ENCODE measurements at regions not wholly inside any gene's neighbourhood (a gene's known extent, or its start where the extent isn't known, plus 50 kb on each side); places are given as distances from the start of the nearest gene placed in this dataset.

DNA sequence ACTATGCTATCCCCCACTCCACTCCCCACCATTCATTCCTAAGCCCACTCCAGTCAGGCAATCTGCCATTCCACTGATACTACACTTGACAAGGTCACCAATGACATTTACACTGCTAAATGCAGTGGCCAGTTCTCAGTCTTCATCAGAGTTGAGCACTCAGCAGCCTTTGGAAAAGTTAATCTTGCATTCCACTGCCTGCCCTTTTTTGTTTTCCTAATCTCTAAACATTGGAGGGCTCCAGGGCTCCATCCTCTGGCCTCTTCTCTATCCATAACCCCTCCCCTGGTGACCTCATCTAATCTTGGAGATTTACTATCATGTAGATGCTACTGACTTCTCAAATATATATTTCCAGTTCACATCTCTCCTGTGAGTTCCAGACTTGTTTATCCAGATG lies 70.9 kb upstream of the S1PR1 start:
- DNase-seq, result no peak
- CTCF ChIA-PET, result interaction anchor here (1.3 kb wide), 1 partner anchor 15 kb away, joined by 3 read pairs; no protein-coding TSS in a partner anchor
- ATAC-seq, result no peak
- Mint-ChIP-seq H3K9me3 (ENCODE audit: low read depth) (no peaks in the 10 kb centered on the region), H3K27me3 (no peaks in the 10 kb centered on the region), H3K27ac (no peak overlapping the region), H3K36me3 (peaks cover 10% of the 10 kb centered on the region), H3K4me1 (peaks cover 23% of the 10 kb centered on the region), H3K4me3 (no peak overlapping the region)

DNA sequence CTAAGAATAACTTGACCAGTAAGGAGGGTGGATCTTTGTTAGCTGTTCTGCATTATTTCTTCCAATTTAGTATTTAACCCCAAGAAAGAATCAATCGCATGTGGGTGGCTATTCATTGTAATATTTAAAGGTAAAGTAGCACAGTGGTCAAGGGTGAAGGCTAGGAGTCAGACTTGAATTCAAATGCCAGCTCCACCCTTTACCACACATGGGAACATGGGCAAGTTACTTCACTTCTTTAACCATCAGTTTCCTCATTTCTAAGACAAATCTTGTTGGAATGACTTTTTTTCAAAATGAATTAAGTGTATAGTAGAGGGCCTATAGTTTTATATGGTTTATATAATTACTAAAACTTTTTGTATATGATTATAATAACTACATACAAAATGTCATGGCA lies 71.3 kb upstream of the S1PR1 start:
- Mint-ChIP-seq H3K9me3 (ENCODE audit: low read depth) (no peaks in the 10 kb centered on the region), H3K27me3 (no peaks in the 10 kb centered on the region), H3K27ac (no peak overlapping the region), H3K4me3 (no peak overlapping the region), H3K4me1 (peaks cover 23% of the 10 kb centered on the region), H3K36me3 (peaks cover 10% of the 10 kb centered on the region)
- no peak for ATAC-seq
- no peak for DNase-seq
- CTCF ChIA-PET, result interaction anchor here (1.3 kb wide), 1 partner anchor 14 kb away, joined by 3 read pairs; no protein-coding TSS in a partner anchor

DNA sequence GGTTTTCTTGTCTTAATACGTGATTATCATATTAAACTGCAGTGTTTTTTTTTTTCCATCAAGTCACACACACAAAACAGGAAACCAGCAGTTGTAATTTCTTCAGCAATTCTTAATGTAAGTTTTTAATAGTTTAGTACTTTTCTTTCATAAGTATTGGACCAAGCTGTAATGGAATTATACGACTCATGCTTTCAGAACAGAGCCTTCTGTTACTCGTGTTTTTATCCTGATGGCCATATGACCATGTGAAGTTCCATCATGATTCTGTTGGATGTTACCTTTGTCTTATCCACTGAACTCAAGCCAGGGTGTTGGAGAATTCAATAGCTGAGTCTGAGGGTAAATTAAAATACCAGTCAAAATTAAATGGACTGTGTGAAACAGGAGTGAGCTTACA lies 72.0 kb upstream of the S1PR1 start:
- no peak for DNase-seq
- no peak for ATAC-seq
- no peaks in the 10 kb centered on the region for H3K27me3 Mint-ChIP-seq
- no peaks in the 10 kb centered on the region for H3K9me3 Mint-ChIP-seq (ENCODE audit: low read depth)
- H3K36me3 Mint-ChIP-seq, result peaks cover 10% of the 10 kb centered on the region
- H3K27ac Mint-ChIP-seq, result no peak overlapping the region
- peaks cover 23% of the 10 kb centered on the region for H3K4me1 Mint-ChIP-seq
- no peak overlapping the region for H3K4me3 Mint-ChIP-seq
- CTCF ChIA-PET, result interaction anchor here (1.0 to 1.3 kb wide), 2 partner anchors 13 to 40 kb away, joined by 3 read pairs; no protein-coding TSS in a partner anchor

DNA sequence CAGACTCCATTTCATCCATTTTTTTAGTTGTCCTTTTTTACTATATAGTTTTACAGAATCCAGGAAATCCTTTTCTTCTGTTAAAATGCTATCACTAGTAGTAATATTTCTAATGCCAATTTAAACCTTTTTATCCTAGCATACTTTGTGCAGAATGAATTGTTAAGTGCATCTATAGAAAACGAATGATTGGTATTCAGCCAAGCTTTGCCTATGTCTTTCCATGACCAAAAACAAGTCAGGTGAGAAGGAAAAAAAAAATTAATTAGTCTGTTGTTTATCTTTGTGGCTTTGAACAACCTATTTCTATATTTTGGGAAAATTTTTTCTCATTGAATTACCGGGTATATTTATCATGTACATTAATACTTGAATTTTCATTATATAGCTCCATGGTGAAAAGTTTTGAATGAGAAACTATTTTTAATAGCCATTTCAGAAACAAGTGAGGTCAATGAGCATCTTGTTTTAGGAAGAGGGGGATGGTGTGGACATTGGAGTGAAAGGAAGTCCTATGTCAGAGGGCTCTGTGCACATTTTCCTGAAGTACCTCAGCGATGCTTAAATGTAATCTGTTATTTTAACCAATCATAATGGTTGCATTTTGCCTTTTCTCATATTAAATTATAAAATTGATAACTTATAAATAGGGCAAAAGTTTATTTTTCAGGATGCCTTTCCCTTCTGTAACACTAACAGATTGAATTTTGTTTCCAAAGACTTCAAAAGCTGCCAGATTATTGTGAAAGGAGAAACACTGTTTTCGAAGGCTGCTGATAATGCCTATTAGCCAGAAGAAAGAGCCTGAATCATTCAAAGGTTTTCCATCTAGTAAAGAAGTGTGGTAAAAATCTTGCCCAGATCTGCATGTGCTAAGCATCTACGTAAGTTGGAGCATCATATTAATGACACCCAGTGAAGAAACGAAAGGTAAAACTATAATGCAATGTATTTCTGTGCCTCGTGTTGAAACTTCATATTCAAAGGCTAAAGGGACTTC lies 73.8 kb upstream of the S1PR1 start:
- peaks cover 21% of the 10 kb centered on the region for H3K4me1 Mint-ChIP-seq
- no peak overlapping the region for H3K27ac Mint-ChIP-seq
- no peak for DNase-seq
- peaks cover 10% of the 10 kb centered on the region for H3K36me3 Mint-ChIP-seq
- peaks cover 2% of the 10 kb centered on the region for H3K9me3 Mint-ChIP-seq (ENCODE audit: low read depth)
- no peak for ATAC-seq
- H3K27me3 Mint-ChIP-seq, result no peaks in the 10 kb centered on the region
- CTCF ChIA-PET, result interaction anchor here (1.0 kb wide), 1 partner anchor 15 kb away, joined by 4 read pairs; no protein-coding TSS in a partner anchor
- no peak overlapping the region for H3K4me3 Mint-ChIP-seq

DNA sequence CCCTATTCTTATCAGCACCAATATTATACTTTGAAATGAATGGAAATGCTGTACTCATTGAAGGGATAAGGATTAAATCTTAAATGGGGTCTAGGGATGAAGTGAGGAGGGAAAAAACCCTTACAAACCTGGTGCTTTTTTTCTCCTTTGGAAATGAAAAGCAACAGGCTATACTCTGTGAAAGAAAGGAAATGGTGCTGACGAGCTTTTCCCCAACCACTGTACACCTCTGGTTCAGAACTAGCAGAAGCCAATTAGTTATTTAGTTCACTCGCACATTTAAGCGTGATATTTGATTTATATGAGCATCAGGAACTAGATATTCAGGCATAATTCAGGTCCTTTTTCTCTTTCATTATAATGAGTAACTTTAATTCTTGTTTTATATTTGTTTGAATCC lies 74.5 kb upstream of the S1PR1 start:
- Mint-ChIP-seq H3K4me3 (no peak overlapping the region), H3K9me3 (ENCODE audit: low read depth) (peaks cover 2% of the 10 kb centered on the region), H3K27ac (no peak overlapping the region), H3K36me3 (peaks cover 5% of the 10 kb centered on the region), H3K4me1 (peaks cover 14% of the 10 kb centered on the region), H3K27me3 (no peaks in the 10 kb centered on the region)
- ATAC-seq (no peak), DNase-seq (no peak)
- CTCF ChIA-PET, result interaction anchor here (1.0 kb wide), 1 partner anchor 16 kb away, joined by 4 read pairs; no protein-coding TSS in a partner anchor

DNA sequence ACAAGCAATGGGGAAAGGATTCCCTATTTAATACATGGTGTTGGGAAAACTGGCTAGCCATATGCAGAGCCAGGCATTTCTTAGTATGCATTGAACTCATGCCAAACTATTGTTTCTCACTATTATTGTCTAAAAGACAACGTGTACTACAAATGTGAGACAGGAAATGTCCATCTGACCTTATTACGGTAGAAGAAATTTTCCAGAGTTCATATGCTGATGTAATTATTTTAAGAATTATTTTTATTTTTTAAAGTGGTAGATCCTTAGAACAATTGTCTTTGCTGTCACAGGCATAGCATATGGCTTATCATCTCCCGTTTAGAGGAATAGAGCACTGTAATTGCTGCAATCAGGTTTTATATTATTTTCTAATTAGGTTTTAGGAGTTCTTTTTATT lies 75.2 kb upstream of the S1PR1 start:
- Mint-ChIP-seq H3K9me3 (ENCODE audit: low read depth) (peaks cover 2% of the 10 kb centered on the region), H3K27me3 (no peaks in the 10 kb centered on the region), H3K36me3 (peaks cover 3% of the 10 kb centered on the region), H3K4me1 (peaks cover 10% of the 10 kb centered on the region), H3K4me3 (no peak overlapping the region), H3K27ac (no peak overlapping the region)
- CTCF ChIA-PET, result no interaction called here
- no peak for ATAC-seq
- no peak for DNase-seq

DNA sequence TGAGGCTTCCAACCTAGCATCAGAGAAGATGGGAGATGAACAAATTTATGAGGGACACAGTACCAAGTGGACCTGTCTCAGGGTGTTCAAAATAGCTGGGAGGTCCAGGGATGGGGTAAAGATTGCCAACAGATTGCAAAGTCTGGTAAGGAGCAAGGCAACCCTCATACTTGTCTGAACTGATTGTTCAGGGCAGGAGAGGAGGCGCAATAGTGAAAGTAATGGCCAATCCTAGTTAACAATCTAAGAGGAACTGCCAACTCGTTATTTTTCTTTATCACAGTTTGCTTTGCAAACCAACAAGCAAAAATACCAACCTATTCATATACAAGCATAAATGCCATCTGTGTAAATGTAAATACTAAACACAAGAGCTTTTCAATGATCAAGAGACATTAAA lies 78.4 kb upstream of the S1PR1 start:
- Mint-ChIP-seq H3K36me3 (no peaks in the 10 kb centered on the region), H3K4me3 (no peak overlapping the region), H3K4me1 (peaks cover 6% of the 10 kb centered on the region), H3K27ac (no peak overlapping the region), H3K9me3 (ENCODE audit: low read depth) (peaks cover 2% of the 10 kb centered on the region), H3K27me3 (no peaks in the 10 kb centered on the region)
- ATAC-seq (no peak), DNase-seq (no peak)
- CTCF ChIA-PET, result no interaction called here

DNA sequence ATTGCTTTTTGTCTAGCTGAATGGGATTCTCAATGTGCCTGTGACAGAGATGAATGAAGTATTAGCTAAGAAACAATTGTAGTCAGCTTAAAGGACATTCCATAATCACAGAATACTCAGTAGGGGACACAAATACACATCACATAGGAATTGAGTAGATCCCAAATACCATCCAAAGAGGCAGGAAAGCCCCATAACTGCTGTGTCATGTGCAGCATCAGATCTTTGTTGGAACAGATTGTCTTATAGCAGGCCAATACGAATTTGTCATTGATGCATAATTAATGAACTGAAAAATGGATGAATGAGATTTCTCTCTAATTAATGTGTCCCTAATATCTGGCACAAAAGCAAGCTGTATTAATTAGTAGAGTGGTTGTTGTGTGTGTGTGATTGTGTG lies 82.3 kb upstream of the S1PR1 start:
- Mint-ChIP-seq H3K4me3 (no peak overlapping the region), H3K9me3 (ENCODE audit: low read depth) (peaks cover 2% of the 10 kb centered on the region), H3K4me1 (peaks cover 6% of the 10 kb centered on the region), H3K36me3 (no peaks in the 10 kb centered on the region), H3K27ac (no peak overlapping the region), H3K27me3 (no peaks in the 10 kb centered on the region)
- DNase-seq, result no peak
- no peak for ATAC-seq
- CTCF ChIA-PET, result no interaction called here

DNA sequence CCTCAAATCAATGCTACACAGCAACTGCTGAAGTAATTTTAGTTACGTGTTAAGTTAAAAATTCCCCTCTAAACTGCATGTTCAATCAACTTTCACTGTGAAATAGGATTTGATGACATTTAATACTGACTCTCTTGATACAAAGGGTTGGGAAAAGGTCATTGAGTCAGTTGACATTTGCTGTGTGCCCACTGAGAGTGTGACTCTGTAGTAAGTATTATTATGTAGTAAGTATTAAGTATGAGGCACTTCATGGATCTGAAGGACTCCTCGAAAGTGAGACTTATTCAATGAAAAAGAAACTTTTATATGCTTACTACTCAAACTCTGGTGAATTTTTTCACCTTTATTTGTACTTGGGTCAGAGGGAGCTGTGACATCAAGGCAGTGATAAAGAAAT lies 83.1 kb upstream of the S1PR1 start:
- Mint-ChIP-seq H3K27ac (no peak overlapping the region), H3K4me1 (peaks cover 7% of the 10 kb centered on the region), H3K9me3 (ENCODE audit: low read depth) (no peaks in the 10 kb centered on the region), H3K36me3 (no peaks in the 10 kb centered on the region), H3K27me3 (no peaks in the 10 kb centered on the region), H3K4me3 (no peak overlapping the region)
- CTCF ChIA-PET, result no interaction called here
- DNase-seq (no peak), ATAC-seq (no peak)

DNA sequence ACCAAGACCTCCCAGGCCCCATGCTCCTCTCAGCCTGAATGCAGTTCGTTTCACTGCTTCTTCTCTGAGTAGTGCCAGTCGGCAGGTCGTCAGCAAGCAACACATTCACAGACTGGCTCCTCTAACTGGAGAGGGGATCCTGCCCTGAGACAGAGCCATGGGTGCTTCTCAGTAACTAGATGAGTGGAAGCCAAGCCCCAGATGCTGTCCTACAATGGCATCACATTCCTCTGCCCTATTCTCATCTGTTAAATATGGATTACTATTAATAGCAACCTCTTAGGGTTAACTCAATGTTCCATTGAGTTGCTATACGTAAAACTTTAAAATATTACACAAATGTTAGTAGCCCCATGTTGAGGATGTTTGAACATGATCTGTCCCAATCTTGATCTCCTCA lies 84.2 kb upstream of the S1PR1 start:
- Mint-ChIP-seq H3K27me3 (no peaks in the 10 kb centered on the region), H3K27ac (no peak overlapping the region), H3K4me1 (peaks cover 6% of the 10 kb centered on the region), H3K36me3 (no peaks in the 10 kb centered on the region), H3K9me3 (ENCODE audit: low read depth) (no peaks in the 10 kb centered on the region), H3K4me3 (no peak overlapping the region)
- CTCF ChIA-PET, result no interaction called here
- no peak for DNase-seq
- no peak for ATAC-seq

DNA sequence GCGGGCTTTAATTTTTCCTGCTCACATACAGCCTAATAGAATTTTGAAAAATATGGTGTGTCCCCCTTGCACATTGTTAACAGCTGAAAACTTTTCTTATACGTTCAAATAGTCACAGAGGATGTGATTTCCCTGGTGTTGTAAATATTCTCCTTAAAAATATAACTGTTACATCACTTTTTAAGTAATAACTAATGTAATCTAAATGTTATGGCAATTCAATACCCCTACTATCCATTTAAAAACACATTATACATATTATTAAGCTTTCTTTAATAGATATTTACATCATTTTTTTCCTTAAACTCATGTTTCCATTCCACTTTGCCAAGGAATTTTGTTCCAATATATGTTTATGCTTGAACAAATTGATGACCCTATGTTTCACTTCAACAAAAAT lies 85.5 kb upstream of the S1PR1 start:
- H3K4me1 Mint-ChIP-seq, result peaks cover 6% of the 10 kb centered on the region
- no peaks in the 10 kb centered on the region for H3K27me3 Mint-ChIP-seq
- H3K4me3 Mint-ChIP-seq, result no peak overlapping the region
- H3K27ac Mint-ChIP-seq, result no peak overlapping the region
- no peak for ATAC-seq
- H3K36me3 Mint-ChIP-seq, result no peaks in the 10 kb centered on the region
- no peaks in the 10 kb centered on the region for H3K9me3 Mint-ChIP-seq (ENCODE audit: low read depth)
- CTCF ChIA-PET, result interaction anchor here (1.0 to 1.1 kb wide), 3 partner anchors 14 to 158 kb away, joined by 3 read pairs; no protein-coding TSS in a partner anchor
- DNase-seq, result no peak

DNA sequence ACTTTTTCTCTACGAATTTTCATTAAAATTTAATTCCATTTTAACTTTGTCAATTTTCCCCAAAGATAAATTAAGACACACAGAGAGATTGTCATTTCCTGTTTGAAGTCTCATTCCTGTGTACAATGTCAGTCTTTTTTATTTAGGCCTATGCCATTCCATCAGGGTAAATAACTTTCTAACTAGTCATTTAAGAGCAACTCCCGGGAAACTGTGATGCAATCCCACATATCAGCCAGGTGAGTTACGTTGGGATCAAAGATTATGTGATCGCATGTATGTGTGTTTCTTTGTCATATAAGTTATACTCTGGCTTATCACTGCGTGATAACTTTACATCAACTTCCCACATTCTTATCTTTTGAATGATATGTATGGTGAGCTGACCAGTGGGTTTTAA lies 86.1 kb upstream of the S1PR1 start:
- H3K4me1 Mint-ChIP-seq, result peaks cover 6% of the 10 kb centered on the region
- no peak for ATAC-seq
- DNase-seq, result no peak
- H3K36me3 Mint-ChIP-seq, result no peaks in the 10 kb centered on the region
- H3K4me3 Mint-ChIP-seq, result no peak overlapping the region
- no peaks in the 10 kb centered on the region for H3K9me3 Mint-ChIP-seq (ENCODE audit: low read depth)
- CTCF ChIA-PET, result interaction anchor here (1.0 to 1.1 kb wide), 3 partner anchors 14 to 159 kb away, joined by 3 read pairs; no protein-coding TSS in a partner anchor
- H3K27ac Mint-ChIP-seq, result no peak overlapping the region
- no peaks in the 10 kb centered on the region for H3K27me3 Mint-ChIP-seq

DNA sequence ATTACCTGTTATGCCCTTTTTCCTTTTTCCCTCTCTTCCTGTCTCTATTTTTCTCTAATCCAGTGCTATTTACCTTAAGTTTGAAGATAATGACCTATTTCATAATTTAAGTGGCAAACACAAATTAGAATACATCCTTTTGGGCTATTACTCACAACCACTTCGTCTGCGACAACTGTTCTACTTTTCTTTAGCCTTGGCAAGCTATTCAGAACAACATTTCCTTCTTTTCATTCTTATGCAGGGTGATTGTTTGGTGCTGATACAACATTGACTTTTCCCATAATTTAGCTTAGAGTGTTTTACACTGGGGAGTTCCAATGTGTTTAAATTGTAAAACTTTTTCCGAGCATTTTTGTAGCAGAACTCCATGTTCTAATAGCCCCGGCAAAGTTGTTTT lies 86.6 kb upstream of the S1PR1 start:
- Mint-ChIP-seq H3K4me3 (no peak overlapping the region), H3K4me1 (peaks cover 6% of the 10 kb centered on the region), H3K9me3 (ENCODE audit: low read depth) (no peaks in the 10 kb centered on the region), H3K27ac (no peak overlapping the region), H3K27me3 (no peaks in the 10 kb centered on the region), H3K36me3 (no peaks in the 10 kb centered on the region)
- CTCF ChIA-PET, result interaction anchor here (1.0 to 1.6 kb wide), 2 partner anchors 89 to 138 kb away, joined by 3 to 4 read pairs; no protein-coding TSS in a partner anchor
- ATAC-seq, result no peak
- DNase-seq, result no peak

DNA sequence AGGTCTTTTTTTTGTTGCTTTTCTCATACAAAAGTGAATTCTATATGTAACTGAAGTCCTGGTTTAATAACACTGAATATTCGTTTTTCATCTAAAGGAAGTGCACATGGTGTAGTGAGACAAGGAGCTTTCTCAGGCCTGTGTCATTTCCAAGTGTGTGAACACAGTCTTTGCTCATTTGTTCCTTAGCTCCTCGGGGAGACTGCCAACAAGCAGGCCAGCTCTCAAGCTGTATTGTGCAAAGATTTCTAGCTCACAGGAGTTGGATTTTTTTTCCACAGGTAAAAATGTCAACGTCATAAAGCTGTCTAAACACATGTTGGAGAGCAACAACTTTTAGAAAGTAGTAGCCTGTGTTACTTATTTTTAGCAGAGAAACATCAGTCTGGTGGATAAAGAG lies 87.8 kb upstream of the S1PR1 start:
- H3K36me3 Mint-ChIP-seq, result no peaks in the 10 kb centered on the region
- no peaks in the 10 kb centered on the region for H3K9me3 Mint-ChIP-seq (ENCODE audit: low read depth)
- ATAC-seq, result no peak
- H3K4me1 Mint-ChIP-seq, result peaks cover 5% of the 10 kb centered on the region
- CTCF ChIA-PET, result interaction anchor here (1.3 to 1.6 kb wide), 2 partner anchors 90 to 139 kb away, joined by 4 to 6 read pairs; no protein-coding TSS in a partner anchor
- no peak for DNase-seq
- H3K27me3 Mint-ChIP-seq, result no peaks in the 10 kb centered on the region
- no peak overlapping the region for H3K27ac Mint-ChIP-seq
- no peak overlapping the region for H3K4me3 Mint-ChIP-seq
